Vagina (tissue), 2 donors: ENCODE measurements at regions not wholly inside any gene's neighbourhood (a gene's known extent, or its start where the extent isn't known, plus 50 kb on each side); places are given as distances from the start of the nearest gene placed in this dataset.

Source experiments
- DNase-seq, 2 donors: peaks; one replicate each; pipeline ENCODE4 v3.0.0-alpha.2; 2017; ENCODE audit errors: extremely low spot score in 2 of 2
- H3K27ac ChIP-seq: fragments of 200-600 bp; sonication (generic); one replicate; pipeline ENCODE4 v1.5.1; 2019
- H3K27me3 ChIP-seq: fragments of 200-600 bp; sonication (generic); one replicate; pipeline ENCODE4 v1.5.1; 2019
- H3K36me3 ChIP-seq, 2 donors: fragments of 200-600 bp; sonication (generic); one replicate each; pipeline ENCODE4 v1.5.1; 2017 to 2019
- H3K4me1 ChIP-seq: fragments of 200-600 bp; sonication (generic); one replicate; pipeline ENCODE4 v1.5.1; 2019
- H3K4me3 ChIP-seq, 2 donors: fragments of 200-600 bp; sonication (generic); 1 replicate in 1 of 2; 2 replicates in 1 of 2; pipeline ENCODE4 v1.5.1; 2016 to 2019
- H3K9me3 ChIP-seq: fragments of 200-600 bp; sonication (generic); one replicate; pipeline ENCODE4 v1.5.1; 2019
- POLR2A ChIP-seq, 2 donors: fragments of 450-650 bp; IDR thresholded peaks; one replicate each; pipeline ENCODE4 v1.6.1; 2017; ENCODE audit warnings: antibody characterized with exemption in 2 of 2, mild to moderate bottlenecking in 2 of 2, moderate library complexity in 2 of 2
- POLR2AphosphoS5 ChIP-seq, 2 donors: sonication (generic); formaldehyde crosslinking; IDR thresholded peaks; one replicate each; pipeline ENCODE4 v1.9.0; 2017; ENCODE audit warnings: antibody characterized with exemption in 2 of 2, mild to moderate bottlenecking in 2 of 2, low read depth in 1 of 2; ENCODE audit not compliant: insufficient read depth in 1 of 2
- intact Hi-C: fragments of 100-400 bp; cut with DNase I; formaldehyde crosslinking; loops from one replicate; pipeline ENCODE4 v1.15.1; 2023
- TF ChIP-seq, protein P1 (sequence below), 3 experiments: fragments of 450-650 bp in 2 of 3; fragments of 200-600 bp in 1 of 3; sonication (generic) in 1 of 3; IDR thresholded peaks; one replicate each; pipeline ENCODE4 v1.5.1; 2017 to 2019; ENCODE audit warnings: antibody characterized with exemption in 3 of 3, mild to moderate bottlenecking in 2 of 3, moderate library complexity in 2 of 3

GRCh38 chr2:217749008-217749407 is 253.8 kb downstream of the TNS1 start:
- intact Hi-C loops: no loop called here

GRCh38 chr2:217746808-217747207 is 256.0 kb downstream of the TNS1 start:
- intact Hi-C loops: no loop called here
- H3K9me3 ChIP-seq: no peaks in the 10 kb centered on the region
- peaks cover 10% of the 10 kb centered on the region for H3K4me1 ChIP-seq
- no peaks in the 10 kb centered on the region for H3K27me3 ChIP-seq
- H3K36me3 ChIP-seq: no peaks in the 10 kb centered on the region
- no peak overlapping the region for H3K4me3 ChIP-seq
- DNase-seq: no peak
- no peak for TF ChIP-seq POLR2A (IDR thresholded peaks at IDR 0.05)
- TF ChIP-seq, protein P1, sequence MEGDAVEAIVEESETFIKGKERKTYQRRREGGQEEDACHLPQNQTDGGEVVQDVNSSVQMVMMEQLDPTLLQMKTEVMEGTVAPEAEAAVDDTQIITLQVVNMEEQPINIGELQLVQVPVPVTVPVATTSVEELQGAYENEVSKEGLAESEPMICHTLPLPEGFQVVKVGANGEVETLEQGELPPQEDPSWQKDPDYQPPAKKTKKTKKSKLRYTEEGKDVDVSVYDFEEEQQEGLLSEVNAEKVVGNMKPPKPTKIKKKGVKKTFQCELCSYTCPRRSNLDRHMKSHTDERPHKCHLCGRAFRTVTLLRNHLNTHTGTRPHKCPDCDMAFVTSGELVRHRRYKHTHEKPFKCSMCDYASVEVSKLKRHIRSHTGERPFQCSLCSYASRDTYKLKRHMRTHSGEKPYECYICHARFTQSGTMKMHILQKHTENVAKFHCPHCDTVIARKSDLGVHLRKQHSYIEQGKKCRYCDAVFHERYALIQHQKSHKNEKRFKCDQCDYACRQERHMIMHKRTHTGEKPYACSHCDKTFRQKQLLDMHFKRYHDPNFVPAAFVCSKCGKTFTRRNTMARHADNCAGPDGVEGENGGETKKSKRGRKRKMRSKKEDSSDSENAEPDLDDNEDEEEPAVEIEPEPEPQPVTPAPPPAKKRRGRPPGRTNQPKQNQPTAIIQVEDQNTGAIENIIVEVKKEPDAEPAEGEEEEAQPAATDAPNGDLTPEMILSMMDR (IDR thresholded peaks at IDR 0.05): no peak
- no peak for TF ChIP-seq POLR2AphosphoS5 (IDR thresholded peaks at IDR 0.05; ENCODE audit: insufficient read depth in 1 of 2, low read depth in 1 of 2)
- H3K27ac ChIP-seq: no peak overlapping the region

More at GRCh38 chr2:217749008-217749407, 253.8 kb downstream of the TNS1 start:
- Histone ChIP-seq H3K9me3 (no peaks in the 10 kb centered on the region), H3K4me3 (no peak overlapping the region), H3K36me3 (no peaks in the 10 kb centered on the region), H3K27ac (no peak overlapping the region), H3K4me1 (peaks cover 6% of the 10 kb centered on the region), H3K27me3 (no peaks in the 10 kb centered on the region)
- TF ChIP-seq POLR2A (IDR thresholded peaks at IDR 0.05) (no peak), POLR2AphosphoS5 (IDR thresholded peaks at IDR 0.05; ENCODE audit: insufficient read depth in 1 of 2, low read depth in 1 of 2) (no peak)
- TF ChIP-seq, protein P1 (IDR thresholded peaks at IDR 0.05): no peak
- no peak for DNase-seq

DNA sequence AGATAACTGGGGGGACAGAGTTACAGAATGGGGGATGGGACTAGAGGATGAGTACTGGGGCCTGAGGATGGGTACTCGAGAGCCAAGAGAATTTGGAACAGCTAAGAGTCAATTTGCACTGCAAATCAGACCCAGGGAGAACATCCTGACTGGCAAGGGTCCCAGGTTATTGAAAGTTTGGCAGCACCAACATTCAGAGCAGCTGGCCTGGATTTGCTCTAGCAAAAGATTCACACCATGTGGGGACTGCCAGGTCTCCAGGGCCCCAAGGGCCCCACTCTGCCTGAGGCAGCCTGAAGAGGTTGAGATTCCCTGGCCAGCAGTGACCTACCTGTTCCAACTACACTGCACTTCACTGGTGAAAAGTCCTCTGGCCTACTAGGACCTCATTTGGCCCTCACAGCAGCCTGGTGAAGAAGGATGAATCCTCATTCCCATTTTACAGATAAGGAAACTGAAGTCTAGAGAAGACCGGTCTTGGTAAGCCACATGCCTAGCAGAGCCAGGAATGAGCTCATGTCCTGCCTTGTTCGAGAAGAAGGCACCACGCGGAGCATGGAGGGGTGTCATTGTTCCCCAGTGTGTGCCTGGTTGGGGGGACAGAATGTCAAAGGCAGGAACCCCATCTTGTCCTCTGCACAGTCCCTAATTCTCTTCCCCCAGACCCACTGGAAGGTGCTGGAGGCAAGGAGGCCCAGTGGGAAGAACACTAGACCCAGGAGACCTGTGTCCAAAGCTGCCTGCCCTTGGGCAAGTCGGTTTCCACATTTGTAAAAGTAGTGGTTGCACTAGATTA is 258.6 kb downstream of the TNS1 start:
- peak in 1 of 2 donors; percentile 83 for DNase-seq
- intact Hi-C loops: no loop called here
- no peaks in the 10 kb centered on the region for H3K27me3 ChIP-seq
- TF ChIP-seq, protein P1 (IDR thresholded peaks at IDR 0.05): no peak
- TF ChIP-seq POLR2AphosphoS5 (IDR thresholded peaks at IDR 0.05; ENCODE audit: insufficient read depth in 1 of 2, low read depth in 1 of 2): no peak
- no peak for TF ChIP-seq POLR2A (IDR thresholded peaks at IDR 0.05)
- H3K36me3 ChIP-seq: no peaks in the 10 kb centered on the region
- no peak overlapping the region for H3K27ac ChIP-seq
- no peaks in the 10 kb centered on the region for H3K9me3 ChIP-seq
- no peak overlapping the region for H3K4me3 ChIP-seq
- H3K4me1 ChIP-seq: peaks cover 10% of the 10 kb centered on the region

DNA sequence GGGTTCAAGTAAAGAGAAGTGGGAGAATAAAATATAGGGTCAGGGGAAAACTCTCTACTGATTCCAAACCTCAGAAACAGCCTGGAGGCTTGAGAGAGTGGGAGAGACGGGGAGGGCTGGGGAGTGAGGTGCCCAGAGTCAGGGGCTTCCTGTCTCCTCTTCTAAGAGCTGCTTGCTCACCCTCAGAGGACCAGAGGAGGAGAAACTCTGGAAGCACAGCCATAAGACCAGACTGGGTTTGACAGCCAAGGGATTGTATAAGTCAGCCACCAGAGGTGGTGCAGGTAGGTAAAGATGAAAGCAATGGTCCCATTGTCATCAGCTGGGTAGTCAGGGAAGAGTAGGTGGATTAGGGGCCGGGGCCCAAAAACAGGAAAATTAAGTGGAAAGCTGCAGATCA is 259.4 kb downstream of the TNS1 start:
- intact Hi-C loops: no loop called here
- no peak overlapping the region for H3K4me3 ChIP-seq
- H3K36me3 ChIP-seq: no peaks in the 10 kb centered on the region
- H3K27ac ChIP-seq: no peak overlapping the region
- TF ChIP-seq POLR2AphosphoS5 (IDR thresholded peaks at IDR 0.05; ENCODE audit: insufficient read depth in 1 of 2, low read depth in 1 of 2): no peak
- no peak for TF ChIP-seq POLR2A (IDR thresholded peaks at IDR 0.05)
- TF ChIP-seq, protein P1 (IDR thresholded peaks at IDR 0.05): no peak
- H3K9me3 ChIP-seq: no peaks in the 10 kb centered on the region
- H3K4me1 ChIP-seq: peaks cover 10% of the 10 kb centered on the region
- H3K27me3 ChIP-seq: no peaks in the 10 kb centered on the region
- DNase-seq: peak in 1 of 2 donors; percentile 76

DNA sequence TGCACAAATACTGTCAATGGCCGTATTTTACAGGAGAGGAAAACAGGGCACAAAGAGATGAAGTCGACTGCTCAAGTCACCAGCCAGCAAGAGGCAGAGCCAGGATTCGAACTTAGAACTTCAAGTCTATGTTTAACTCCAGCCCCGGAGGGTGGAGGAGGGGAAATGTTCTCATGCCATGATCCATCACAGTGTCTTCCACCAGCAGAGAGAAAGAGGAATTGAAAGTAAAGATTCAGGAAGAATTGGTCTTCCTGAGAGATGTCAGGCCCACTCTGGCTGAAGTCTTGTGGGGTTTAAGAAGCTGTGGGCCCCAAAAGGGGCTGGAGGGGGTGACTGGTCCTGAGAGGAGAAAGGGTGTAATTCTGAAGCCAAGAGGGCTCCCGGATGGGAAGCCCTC is 260.0 kb downstream of the TNS1 start:
- Histone ChIP-seq H3K4me1 (peaks cover 10% of the 10 kb centered on the region), H3K9me3 (no peaks in the 10 kb centered on the region), H3K36me3 (no peaks in the 10 kb centered on the region), H3K27ac (no peak overlapping the region), H3K27me3 (no peaks in the 10 kb centered on the region), H3K4me3 (no peak overlapping the region)
- no peak for DNase-seq
- no peak for TF ChIP-seq POLR2A (IDR thresholded peaks at IDR 0.05)
- TF ChIP-seq, protein P1 (IDR thresholded peaks at IDR 0.05): no peak
- no peak for TF ChIP-seq POLR2AphosphoS5 (IDR thresholded peaks at IDR 0.05; ENCODE audit: insufficient read depth in 1 of 2, low read depth in 1 of 2)
- intact Hi-C loops: no loop called here
